KBM-7 (cell line): ENCODE measurements at regions not wholly inside any gene's neighbourhood (a gene's known extent, or its start where the extent isn't known, plus 50 kb on each side); places are given as distances from the start of the nearest gene placed in this dataset.
A peak's percentile ranks its signal among the peaks of the same experiment; 100 is the strongest.

Experiments used
- DNase-seq: peaks from one replicate; pipeline ENCODE4 v3.0.0-alpha.2; 2015
- in situ Hi-C: fragments of 300-500 bp; cut with MboI; formaldehyde crosslinking; loops from 2 replicates; pipeline ENCODE4 v1.14.3; 2020; ENCODE audit warnings: low sequenced_read_pairs, low pct_unique_long_range_greater_than_20kb, mixed read lengths

DNA sequence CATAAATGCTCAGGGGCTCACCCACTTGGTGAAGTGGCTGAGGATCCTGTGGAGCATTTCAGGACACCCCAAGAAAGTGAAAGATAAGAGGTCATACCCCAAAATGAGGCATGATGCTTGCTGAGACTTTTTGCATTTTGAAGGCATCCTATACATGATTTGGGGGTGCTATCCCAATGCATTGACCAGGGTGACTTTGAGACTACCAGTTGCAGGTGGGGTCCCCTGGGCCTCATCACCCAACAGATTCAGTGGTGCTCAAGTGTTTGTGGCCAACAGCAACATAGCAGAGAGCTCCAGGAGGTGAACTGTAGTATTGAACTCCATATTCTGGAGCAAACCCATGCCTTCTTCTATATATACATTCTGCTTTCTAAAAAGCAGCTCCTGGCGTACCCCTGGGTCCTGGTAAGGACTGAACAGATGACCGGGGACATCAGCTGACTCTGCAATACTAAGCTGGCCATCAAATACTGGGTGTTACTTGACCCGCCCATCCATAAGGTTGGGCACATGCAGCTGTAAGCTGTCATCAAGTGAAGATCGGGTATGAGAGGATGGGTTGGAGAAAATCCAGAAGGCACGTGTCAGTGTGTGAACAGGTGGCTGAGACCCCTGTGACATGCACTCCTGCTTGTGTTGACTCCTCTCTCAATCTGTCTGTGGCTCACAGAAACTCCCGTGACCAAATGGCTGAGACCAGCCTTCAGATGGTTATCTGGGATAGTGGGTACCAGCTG is 143.3 kb downstream of the KLF13 start:
- in situ Hi-C loops, result no loop called here
- DNase-seq, result no peak

DNA sequence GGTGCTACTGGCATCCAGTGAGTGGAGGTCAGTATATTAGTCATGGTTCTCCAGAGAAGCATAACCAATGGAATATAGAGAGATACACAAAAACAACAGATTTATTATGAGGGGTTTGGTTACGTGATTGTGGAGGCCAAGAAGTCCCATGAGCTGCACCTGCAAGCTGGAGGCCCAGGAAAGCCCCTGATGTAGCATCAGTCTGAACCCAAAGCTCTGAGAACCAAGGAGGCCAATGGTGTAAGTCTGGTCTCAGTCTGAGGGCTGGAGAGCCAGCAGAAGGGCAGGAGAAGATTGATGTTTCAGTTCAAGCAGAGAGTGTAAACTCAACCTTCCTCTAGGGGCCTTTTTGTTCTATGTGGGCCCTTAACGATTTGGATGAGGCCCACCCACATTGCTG is 144.1 kb downstream of the KLF13 start:
- no peak for DNase-seq
- in situ Hi-C loops, result no loop called here

DNA sequence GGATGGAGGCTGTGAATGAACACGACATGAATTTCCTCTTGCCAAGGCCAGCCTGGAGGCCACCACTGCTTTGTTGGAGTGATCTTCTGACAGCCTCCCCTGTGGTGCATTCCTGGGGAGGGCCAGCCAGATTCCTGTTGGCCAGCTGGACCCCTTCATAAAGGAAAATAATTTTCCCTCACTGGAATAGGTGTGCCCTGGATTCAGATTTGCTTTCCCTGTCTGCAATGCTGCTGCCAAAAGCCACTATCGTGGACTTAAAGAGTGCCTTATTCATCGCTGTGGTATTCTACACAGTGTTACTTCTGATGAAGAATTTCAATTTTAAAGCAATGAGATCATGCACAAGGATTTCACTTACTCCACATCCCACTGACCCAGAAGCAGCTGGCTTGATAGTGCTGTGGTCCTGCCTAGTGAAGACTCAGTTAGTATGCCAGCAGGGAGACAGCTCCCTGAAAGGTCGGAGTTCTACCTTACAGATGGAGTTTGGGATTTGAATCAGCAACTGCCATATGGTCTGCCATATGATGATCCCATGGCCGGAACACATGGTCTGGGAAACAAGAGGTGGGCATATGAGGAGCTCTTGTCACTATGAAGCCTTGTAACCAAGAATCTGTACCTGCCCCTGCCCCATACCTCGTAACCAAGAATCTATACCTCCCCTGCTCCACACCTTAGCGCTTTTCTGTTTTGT is 145.2 kb downstream of the KLF13 start:
- DNase-seq, result no peak
- in situ Hi-C loops, result no loop called here

DNA sequence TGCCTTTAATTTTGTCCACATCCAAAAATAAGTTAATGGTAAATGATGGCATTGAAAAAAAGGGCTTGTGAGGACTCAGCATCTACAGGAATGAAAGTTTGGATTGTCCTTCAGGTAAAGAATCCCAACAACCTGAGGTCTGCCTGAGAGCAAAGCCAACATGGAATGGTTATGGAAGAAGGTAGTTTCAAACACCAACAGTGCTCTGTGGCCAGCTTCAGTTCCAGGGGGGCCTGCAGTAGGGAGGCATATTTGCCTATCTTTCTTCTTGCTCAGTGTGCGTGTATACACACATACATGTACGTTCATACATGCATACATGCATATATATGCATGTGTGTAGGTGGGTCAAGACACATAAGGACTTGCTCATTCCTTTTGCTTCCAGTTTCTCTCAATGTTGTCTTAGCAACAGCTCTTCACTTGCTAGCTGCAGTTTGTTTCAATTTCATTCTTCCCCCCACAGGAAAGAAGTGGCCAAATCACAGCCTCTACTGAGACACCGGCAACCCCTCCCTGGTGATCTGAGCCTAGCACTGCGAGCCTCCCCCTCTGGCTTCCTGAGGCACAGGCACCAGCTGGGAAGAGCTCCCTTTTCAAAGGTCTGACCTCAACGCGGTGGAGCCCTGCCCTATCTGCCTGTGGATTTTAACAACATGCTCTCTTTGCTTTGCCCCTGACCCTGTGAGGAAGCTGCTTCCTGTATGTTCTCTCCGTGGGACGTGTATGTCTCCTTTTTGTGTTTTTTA is 146.2 kb downstream of the KLF13 start:
- in situ Hi-C loops, result no loop called here

DNA sequence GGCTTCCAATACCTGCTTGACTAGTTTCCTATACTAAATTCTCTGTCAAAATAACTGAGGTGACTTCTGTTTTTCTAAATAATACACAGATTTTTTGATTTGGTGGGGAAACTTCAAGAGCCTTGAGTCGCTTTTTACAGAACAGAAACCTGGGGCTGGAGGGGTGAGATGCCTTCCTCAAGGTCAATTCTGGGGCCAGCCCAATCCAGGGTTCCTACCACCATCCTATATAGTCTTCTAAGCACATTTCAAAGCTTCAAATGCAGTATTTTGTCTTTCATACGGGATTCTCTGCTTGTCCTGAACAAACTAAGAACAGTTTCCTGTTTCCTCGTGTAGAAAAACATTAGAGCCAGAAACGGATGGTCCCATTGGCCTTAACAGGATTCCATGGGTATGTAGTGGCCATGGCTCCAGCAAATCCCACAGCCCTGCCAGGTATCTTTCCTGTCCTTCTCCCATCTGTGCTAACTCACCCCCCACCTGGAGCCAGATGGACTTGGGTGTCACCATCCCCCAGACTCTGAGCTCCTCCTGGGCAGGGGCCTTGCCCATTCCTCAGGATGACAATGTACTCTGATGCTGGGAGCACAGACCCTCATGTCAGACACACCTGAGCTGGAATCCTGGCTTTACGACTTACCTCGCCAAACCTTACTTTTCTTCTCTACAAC is 146.9 kb downstream of the KLF13 start:
- no peak for DNase-seq
- in situ Hi-C loops, result no loop called here

More for the DNA sequence above, 146.2 kb downstream of the KLF13 start:
- peak; percentile 40 for DNase-seq

DNA sequence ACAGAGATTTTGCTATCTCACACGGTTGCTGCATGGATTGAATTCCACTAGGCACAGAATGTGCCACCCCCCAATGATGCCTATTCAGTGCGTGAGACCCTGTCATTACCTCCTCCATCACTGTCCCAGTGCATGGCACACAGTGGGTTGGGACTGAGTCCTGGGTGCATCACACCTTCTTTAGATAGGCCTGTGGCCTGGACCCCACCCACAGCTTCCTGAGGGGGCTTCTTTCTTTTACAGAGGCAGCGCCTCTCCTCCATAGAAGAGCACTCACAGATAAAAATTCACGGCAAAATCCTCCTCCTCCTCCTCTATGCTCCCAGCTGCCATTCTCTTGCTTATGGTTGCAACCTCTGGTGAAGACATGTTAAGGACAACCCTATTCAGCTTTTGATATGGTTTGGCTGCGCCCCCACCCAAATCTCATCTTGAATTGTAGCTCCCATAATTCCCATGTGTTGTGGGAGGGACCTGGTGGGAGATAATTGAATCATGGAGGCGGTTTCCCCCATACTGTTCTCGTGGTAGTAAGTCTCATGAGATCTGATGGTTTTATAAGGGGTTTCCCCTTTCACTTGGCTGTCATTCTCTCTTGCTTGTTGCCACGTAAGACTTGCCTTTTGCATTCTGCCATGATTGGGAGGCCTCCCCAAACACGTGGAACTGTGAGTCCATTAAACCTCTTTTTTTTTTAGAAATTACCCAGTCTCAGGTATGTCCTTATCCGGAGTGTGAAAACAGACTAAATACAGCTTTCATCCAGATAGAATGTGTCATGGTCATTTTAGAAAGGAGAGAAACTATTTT is 147.6 kb downstream of the KLF13 start:
- no peak for DNase-seq
- in situ Hi-C loops, result no loop called here

DNA sequence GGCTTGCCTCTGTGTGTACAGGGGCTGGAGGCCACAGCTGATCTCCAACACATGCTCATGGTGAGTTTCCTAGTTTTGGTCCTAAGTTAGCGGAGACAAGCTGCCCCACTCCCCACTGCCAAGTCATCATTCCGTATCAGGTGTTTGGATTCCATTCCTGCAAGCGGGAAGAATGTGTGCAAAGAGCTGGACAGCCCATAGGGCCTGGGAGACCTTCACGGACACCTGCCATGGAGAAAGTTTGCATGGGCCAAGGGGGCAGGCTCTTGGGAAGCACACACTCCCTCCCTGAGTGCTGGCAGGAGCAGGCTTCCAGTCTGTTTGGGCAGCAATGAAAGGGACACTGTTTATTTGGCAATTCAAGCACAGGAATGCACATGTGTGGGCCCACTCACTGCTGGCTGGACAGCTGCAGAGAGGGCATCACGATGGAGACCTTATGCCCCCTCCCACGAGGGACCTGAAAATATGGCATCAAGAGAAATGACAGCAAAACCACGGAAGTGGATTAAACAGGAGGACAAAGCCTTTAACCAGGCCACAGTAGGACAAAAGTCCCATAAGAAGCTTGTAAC is 149.7 kb downstream of the KLF13 start:
- DNase-seq, result no peak
- in situ Hi-C loops, result no loop called here

DNA sequence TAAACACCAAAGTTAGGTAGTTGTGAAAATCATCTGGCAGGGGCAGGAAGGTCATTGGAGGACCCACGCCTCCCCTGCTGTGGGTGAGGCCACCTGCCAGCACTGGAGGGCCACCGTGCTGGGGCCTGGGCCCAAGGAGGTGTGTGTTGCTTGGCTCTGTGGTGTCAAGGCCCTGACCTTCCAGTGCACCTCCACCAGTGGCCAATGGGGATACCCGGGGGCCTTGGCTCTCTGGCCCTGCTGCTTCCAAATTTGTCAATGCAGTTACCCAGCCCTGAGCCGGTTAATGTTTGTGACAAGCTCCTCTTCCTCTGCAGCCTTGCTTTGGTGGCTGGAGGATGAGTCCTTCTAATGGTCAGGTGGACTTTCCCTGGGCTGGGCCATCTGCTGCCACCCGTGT is 150.2 kb downstream of the KLF13 start:
- no peak for DNase-seq
- in situ Hi-C loops, result no loop called here

DNA sequence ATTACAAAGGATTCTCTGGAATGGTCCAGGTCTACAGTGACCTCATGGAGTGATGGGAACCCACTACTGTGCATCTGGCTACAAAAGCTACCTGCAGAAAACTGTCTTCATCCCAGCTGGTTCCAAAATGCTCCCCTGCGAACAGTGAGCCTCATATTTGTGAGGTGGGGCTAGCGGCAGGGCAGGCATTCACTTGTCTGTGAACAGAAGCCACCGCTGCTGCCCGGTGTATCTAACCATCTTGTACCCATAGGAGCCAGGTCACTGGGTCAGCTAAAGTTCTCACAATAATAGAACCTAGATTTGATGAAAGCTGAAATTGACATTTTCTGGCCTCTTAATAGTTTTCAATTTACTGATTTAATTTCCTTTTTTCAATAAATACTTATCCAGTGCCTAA is 150.7 kb downstream of the KLF13 start:
- in situ Hi-C loops, result no loop called here

DNA sequence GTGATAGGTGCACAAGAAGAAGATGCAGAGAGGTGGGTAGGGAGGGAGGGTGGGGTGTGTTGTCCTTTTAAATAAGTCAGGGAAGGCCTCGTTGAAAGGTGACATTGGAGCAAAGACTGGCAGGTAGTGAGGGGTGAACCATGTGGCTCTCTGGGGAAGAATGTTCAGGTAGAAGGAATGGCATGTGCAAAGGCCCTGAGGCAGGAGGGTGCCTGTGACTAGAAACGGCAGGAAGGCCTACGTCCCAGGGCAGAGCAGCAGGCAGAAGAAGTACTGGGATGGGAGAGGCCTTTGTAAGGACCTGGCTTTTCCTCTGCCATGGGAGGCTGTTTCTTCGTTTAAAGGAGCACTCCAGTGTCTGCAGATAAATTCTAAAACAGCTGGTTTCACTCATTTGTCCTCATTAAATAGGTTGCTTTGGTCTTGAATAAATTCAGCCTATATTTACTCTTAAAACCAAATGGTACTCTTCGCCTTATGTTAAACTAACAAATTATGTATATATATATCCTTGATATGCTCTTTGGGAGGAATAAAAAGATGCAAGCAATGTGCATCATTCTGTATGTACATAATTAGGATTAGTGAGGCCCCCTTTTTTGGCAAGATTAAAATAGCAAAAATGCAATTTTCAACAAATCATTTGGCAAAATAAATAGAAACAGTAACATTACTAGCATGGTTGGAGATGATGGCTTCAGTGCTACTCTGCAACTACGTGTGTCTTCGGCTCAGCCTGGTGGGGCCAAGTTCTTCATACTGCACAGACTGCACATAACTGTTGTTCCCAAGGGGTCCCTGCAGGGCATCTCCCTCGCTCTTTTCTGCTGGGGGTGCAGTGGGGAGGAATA is 151.4 kb downstream of the KLF13 start:
- in situ Hi-C loops, result no loop called here
- DNase-seq, result no peak

More for the DNA sequence above, 150.7 kb downstream of the KLF13 start:
- DNase-seq, result no peak

DNA sequence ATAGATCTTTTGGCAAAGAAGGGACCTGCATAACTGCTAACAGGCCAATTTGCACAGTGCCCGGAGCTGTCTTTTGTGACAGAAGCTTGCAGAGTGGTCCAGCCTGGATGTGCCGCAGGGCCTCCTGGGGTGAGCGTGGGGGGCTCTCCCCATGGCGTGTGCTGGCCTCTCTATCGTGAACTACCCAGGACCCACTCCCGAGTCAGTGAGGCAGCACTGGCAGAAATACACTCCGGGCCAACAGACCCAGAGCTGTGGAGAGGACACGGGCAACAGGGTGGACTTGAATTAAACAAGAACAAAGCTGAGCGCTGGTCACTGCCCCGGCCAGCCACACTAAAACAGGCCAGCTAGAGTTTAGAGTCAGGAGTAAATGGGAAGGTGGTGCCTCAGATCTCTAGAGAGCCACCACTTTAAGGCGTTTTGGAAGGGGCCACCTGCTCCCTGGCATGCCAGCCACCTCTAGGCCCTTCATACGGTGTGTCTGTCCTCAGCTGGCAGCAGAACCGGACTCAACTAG is 152.1 kb downstream of the KLF13 start:
- in situ Hi-C loops, result no loop called here
- DNase-seq, result no peak

DNA sequence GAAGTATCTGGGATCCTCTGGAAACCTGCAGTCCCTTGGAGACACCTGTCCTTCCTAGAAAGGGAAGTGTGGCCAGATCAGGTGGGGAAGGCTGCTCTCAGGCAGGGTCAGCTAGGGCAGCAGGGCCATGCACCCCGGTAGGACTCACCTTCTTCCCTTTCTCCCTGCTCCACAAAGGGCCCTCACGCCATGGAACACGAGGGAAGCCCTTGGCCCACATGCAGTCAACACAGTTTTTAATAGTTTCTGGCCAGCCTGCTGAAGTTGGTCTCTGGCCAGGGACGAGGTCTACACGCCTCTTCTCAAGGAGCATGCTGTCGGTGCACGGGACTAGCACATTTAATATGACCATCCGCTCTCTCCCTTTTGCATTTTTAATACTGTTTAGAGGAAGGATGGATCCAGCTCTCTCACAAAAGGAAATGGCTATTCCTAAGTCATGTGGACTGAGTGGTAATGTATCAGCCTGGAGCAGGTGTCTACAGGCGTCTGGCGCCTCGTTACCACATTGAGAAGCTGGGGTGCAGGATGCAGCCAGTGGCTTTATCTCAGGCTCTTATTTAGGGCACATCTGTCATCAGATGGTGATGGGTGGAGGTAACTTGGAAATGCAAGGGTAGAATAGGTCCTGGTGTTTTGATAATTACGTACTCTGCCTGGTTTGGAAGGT is 153.9 kb downstream of the KLF13 start:
- in situ Hi-C loops, result no loop called here
- DNase-seq, result no peak

DNA sequence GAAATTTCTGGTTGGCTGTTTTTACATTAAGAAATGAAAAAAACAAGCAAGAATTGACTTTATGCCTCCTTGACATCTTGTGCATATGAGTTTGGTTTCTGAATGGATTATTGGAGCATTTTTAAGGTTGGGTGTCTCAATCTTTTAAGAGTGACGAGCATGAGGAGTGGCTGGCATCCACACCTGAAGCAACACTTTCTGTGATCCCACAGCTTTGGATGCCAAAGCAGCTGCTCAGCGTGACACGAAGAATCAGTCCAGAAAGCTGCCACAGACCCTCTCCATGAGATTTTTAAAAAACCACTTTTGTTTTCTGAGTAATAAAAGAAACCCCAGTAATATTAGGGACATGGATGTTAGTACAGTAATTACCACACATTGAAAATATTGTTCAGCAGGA is 154.5 kb downstream of the KLF13 start:
- DNase-seq, result no peak

DNA sequence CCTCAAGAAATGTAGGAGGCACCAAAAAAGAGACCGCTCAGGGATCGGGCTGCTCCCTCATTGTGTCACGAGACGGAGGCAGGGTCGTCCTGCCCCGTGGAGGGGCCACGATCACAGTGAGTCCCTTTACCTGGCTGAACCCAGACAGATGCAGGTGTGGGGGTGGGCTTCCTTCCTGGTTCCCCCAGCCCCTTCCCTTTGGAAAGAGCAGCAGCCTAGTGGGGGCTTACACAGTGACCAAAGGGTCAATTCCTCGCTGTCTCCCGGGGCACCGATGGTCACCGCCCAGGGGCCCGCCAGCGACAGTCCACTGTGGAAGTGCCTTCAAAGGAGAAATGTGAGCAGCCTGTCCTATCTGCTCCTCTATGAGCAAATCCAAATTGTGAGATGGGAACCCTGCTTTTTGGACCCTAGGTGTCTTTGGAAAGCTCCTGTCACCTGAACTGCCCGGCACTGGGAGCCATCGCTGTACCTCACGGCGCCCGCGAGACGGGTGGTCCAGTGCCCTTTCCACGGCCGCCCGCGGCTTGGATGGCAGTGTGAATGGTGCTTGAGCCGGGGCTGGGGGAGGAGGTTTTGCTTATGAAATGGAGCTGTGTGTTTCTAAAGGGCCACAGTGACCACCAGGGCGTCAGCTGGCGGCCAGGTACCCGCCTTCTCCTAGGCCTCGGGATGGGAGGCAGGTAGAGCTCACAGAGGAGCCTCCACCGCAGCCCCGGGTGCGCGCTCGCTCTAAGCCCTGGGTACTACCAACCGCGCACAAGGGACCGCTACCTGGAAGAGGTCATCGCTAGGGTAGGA is 155.7 kb downstream of the KLF13 start:
- no peak for DNase-seq
- in situ Hi-C loops, result no loop called here

More for the DNA sequence above, 154.5 kb downstream of the KLF13 start:
- in situ Hi-C loops, result no loop called here

DNA sequence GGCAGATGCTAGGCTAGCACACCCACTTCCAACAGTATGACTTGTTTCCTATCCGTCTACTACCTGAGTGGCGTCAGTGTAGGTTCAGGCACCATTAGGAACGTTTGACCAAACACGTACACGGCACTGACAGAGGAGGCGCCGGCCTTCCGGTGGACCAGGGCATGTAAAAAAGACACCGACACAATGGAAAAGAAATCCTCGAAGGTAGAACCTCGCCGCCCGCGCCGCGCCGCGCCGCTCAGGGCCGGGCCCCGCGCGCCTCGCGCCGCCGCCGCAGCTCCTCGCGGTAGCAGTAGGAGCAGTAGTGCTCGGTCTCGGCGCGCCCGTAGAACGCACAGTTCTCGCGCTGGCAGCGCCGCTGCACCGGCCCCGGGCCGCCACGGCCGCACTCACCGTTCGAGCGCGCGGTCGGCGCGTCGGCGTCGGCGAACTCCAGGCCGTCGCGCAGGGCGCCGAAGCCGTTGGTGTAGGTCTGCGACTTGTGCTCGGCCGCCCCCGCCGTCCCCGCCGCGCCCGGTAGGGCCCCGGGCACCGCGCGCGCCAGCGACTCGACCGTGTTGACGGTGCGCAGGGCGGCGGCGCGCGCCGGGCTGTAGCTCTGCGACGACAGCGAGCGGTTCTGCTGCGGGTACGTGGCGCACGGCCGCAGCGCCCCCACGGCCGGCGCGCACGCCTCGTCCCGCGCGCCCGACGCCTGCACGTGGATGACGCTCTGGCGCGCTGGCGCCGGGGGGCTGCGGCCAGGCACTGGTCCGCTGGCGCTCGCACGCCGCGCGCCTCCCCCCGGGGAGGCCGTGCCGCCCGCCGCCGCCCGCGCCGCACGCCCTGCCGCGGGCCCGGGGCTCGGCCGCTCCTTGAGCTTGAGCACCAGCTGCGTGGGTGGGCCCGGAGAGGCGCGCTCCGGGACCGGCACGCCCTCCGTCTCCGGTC is 156.7 kb downstream of the KLF13 start:
- in situ Hi-C loops, result no loop called here
- DNase-seq, result no peak
